Breast epithelium (tissue), 3 donors: ENCODE measurements at regions not wholly inside any gene's neighbourhood (a gene's known extent, or its start where the extent isn't known, plus 50 kb on each side); places are given as distances from the start of the nearest gene placed in this dataset.

Experiments
- POLR2A ChIP-seq: fragments of 450-650 bp; IDR thresholded peaks from one replicate; pipeline ENCODE4 v1.6.1; 2016; ENCODE audit warnings: antibody characterized with exemption, mild to moderate bottlenecking, moderate library complexity
- POLR2AphosphoS5 ChIP-seq, 3 donors: sonication (generic); formaldehyde crosslinking; IDR thresholded peaks; one replicate each; pipeline ENCODE4 v1.6.1; 2017; ENCODE audit warnings: antibody characterized with exemption in 3 of 3
- TF ChIP-seq, protein P1 (sequence below), 3 donors: fragments of 450-650 bp; IDR thresholded peaks; one replicate each; pipeline ENCODE4 v1.5.1; 2016 to 2017; ENCODE audit warnings: antibody characterized with exemption in 3 of 3, mild to moderate bottlenecking in 3 of 3, moderate library complexity in 3 of 3

DNA sequence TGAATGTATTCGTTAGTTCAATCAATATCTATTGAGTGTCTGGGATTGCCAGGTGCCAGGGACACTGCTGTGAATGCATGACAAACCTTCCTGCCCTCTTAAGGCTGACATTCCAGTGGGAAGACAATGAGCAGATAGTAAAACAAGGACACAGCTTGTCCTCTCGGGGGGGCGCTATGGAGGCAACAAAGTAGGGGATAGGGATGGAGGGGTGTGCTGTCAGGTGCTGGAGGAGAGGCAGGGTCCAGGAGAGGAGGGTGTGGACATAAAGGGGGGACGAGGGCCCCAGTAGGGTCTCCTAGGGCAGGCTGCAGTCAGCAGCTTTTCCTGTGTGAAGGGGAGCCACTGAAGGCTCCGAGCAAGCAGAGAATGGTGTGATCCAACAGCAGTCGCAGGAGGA is 198.2 kb upstream of the PDE10A start:
- TF ChIP-seq, protein P1, sequence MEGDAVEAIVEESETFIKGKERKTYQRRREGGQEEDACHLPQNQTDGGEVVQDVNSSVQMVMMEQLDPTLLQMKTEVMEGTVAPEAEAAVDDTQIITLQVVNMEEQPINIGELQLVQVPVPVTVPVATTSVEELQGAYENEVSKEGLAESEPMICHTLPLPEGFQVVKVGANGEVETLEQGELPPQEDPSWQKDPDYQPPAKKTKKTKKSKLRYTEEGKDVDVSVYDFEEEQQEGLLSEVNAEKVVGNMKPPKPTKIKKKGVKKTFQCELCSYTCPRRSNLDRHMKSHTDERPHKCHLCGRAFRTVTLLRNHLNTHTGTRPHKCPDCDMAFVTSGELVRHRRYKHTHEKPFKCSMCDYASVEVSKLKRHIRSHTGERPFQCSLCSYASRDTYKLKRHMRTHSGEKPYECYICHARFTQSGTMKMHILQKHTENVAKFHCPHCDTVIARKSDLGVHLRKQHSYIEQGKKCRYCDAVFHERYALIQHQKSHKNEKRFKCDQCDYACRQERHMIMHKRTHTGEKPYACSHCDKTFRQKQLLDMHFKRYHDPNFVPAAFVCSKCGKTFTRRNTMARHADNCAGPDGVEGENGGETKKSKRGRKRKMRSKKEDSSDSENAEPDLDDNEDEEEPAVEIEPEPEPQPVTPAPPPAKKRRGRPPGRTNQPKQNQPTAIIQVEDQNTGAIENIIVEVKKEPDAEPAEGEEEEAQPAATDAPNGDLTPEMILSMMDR (IDR thresholded peaks at IDR 0.05) = no peak
- no peak for TF ChIP-seq POLR2AphosphoS5 (IDR thresholded peaks at IDR 0.05)
- TF ChIP-seq POLR2A = no peak
